ENCODE measurements at regions not wholly inside any gene's neighbourhood (a gene's known extent, or its start where the extent isn't known, plus 50 kb on each side); places are given as distances from the start of the nearest gene placed in this dataset.
A peak's percentile ranks its signal among the peaks of the same experiment; 100 is the strongest.
"Not testable (repeated sequence)": the region's sequence is repeated elsewhere in the genome, so short reads cannot be mapped to it uniquely, and the experiment has no call there.

DNA sequence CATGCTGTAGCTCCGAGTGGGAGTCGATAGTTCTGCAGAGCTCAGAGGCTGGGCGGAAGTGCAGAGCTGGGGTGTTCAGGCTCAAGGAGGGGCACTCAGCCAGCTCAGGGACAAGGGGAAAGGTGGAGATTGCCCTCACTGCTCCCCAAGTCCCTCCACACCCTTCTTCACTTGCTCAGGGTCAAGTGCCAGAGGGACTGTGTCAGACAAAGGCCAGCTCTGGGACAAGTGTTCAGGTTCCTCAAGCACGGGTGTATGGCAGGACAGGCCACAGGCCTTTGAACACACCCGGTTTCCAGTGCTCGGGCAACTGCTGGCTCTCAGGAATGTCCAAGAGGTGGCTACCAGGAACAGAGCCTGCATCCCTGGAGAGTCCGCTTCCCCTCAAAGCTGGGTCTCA lies 293.0 kb upstream of the PODXL start:
- in situ Hi-C loops (cut with MboI; ENCODE audit: low sequenced_read_pairs) = no loop called here
- no peaks in the 10 kb centered on the region for H3K27me3 ChIP-seq (ENCODE audit: low read depth)
- no peaks in the 10 kb centered on the region for H3K9me3 ChIP-seq
- DNase-seq (ENCODE audit: low spot score in 2 of 2) = no peak
- no peaks in the 10 kb centered on the region for H3K4me1 ChIP-seq
- H3K36me3 ChIP-seq (replicated peaks) = no peaks in the 10 kb centered on the region
- no peak overlapping the region for H3K4me3 ChIP-seq

DNA sequence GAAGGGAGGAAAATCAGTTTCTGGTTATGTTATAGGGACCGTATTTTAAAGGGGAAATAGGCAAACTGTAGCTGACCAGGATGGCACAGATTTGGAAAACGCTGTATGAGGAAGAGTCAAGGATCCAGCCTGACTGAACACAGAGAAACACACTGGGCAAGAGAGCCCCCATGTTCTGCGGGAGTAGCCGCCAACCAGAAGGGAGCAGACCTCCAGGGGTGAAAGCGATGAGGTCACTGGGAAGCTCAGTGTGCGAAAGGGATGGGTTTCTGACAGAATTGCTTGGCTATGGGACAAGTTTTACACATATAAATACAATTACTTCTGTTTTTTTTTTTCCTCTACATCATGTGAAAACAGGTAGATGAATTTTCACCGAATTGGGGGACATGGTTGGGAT lies 291.6 kb upstream of the PODXL start:
- in situ Hi-C loops (cut with MboI; ENCODE audit: low sequenced_read_pairs) = no loop called here
- no peaks in the 10 kb centered on the region for H3K27me3 ChIP-seq (ENCODE audit: low read depth)

DNA sequence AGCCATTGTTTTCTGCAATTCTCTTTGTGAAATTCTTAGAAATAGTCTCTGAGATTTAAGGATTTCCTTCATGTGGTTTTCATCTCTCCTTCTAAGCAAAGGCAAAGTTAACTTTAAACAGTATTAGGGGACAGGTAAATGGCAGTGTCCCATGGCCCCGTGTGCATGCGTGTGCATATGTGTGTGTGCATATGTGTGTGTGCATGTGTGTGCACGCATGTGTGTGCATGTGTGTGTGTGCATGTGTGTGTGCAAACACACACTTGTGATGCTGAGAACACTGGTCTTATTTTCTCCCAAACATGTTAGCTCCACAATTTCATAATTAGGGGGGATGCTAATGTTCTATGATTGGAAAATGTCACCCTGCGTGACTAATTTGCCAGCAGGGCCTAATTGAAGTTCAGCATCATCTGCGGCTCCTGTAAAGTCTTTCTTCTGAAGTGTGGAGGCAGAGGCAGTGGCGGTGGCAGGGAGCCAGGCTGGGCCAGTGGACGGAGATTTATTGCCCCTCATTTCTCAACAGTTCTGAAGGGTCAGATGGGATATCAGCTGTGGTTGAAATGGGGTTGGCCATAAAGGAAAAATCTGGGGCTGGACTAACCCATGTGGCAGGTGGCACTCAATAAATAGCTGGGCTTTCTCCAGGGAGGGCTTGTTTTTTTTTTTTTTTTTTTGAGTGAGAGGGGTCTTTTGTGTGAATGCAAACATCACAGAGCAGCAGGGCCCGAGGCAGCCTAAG lies 289.3 kb upstream of the PODXL start:
- H3K4me3 ChIP-seq = no peak overlapping the region
- no peaks in the 10 kb centered on the region for H3K9me3 ChIP-seq
- H3K4me1 ChIP-seq = no peaks in the 10 kb centered on the region
- H3K36me3 ChIP-seq (replicated peaks) = no peaks in the 10 kb centered on the region
- no peak for DNase-seq (ENCODE audit: low spot score in 2 of 2)
- in situ Hi-C loops (cut with MboI; ENCODE audit: low sequenced_read_pairs) = no loop called here
- H3K27me3 ChIP-seq (ENCODE audit: low read depth) = no peaks in the 10 kb centered on the region

More for the DNA sequence above, 291.6 kb upstream of the PODXL start:
- no peaks in the 10 kb centered on the region for H3K4me1 ChIP-seq
- no peak for DNase-seq (ENCODE audit: low spot score in 2 of 2)
- H3K9me3 ChIP-seq = no peaks in the 10 kb centered on the region
- H3K4me3 ChIP-seq = no peak overlapping the region
- no peaks in the 10 kb centered on the region for H3K36me3 ChIP-seq (replicated peaks)

DNA sequence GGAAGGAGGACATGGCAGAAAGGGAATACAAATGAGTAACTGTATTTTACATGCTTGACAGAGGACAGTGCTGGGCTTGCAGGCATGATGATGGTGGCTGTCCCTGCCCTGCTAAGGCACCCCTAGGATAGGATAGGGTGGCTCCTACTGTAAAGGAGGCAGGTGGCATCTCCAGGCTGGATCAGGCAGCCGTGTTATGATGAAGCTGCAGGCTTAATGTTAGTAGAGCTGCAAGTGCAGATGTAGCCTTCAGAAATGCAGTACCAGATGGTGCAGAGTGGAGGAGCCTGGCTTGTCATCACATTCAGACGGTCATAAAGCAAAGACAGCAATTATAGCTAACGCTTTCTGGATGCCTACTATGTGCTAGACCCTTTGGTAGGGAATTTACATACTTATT lies 287.9 kb upstream of the PODXL start:
- H3K36me3 ChIP-seq (replicated peaks) = no peaks in the 10 kb centered on the region
- H3K4me1 ChIP-seq = no peaks in the 10 kb centered on the region
- no peaks in the 10 kb centered on the region for H3K9me3 ChIP-seq
- in situ Hi-C loops (cut with MboI; ENCODE audit: low sequenced_read_pairs) = no loop called here
- no peak overlapping the region for H3K4me3 ChIP-seq
- H3K27me3 ChIP-seq (ENCODE audit: low read depth) = no peaks in the 10 kb centered on the region
- DNase-seq (ENCODE audit: low spot score in 2 of 2) = no peak

DNA sequence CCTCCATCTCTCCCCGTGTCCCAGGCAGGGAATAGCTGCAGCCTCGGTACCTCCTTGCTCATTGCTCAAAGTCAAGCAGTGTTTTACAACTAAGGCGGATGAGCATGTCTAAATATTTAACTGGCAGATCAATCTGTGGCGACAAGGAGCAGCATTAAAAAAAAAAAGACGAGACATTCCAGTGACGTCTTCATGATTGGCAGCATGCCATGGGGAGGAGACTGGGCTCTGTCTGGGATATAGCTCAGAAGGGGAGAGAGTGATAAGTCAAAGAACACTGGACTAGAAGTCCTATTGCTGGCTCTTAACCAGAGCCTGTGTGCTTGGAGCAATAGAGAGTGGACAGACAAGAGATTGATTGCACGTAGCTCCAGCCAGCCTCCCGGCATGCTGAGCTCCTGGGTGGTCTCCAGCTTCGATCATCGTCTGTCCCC lies 287.5 kb upstream of the PODXL start:
- no peaks in the 10 kb centered on the region for H3K4me1 ChIP-seq
- no peaks in the 10 kb centered on the region for H3K9me3 ChIP-seq
- no peak overlapping the region for H3K4me3 ChIP-seq
- no peaks in the 10 kb centered on the region; the same call in 1 of the 2 replicates for H3K27me3 ChIP-seq (ENCODE audit: low read depth)
- in situ Hi-C loops (cut with MboI; ENCODE audit: low sequenced_read_pairs) = no loop called here
- H3K36me3 ChIP-seq (replicated peaks) = no peaks in the 10 kb centered on the region
- DNase-seq (ENCODE audit: low spot score in 2 of 2) = no peak

DNA sequence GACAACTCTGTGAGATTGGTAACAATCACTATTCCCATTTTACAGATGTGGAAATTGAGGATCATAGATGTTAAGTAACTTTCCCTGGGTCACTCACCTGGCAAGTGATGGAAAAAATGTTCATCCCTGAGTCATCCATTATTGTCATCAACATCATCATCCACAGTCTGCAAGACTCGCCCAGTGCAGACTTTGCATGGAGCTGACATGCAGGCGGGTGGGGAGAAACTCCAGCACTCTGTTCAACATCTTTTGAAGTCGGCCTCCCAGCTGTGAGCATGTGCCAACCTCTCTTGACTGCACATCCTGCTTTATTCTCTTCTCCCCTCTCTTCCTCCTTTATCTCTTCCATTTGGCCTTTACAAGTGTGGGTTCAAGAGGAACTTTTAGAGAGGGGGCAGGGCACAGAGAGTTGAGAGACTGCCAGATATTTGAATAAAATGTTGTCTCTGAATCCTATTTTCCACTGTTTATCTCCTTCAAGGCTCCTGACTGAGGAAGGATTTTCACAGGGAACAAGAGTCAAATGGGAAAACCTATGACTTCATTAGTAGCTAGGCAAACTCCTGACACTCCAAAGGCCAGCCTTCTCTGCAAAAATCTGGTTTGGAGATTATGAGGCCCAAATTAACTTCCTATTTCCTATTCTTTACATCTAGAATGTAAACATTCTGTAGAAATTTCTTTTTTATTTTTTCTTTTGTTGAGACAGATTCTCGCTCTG lies 283.7 kb upstream of the PODXL start:
- in situ Hi-C loops (cut with MboI; ENCODE audit: low sequenced_read_pairs) = no loop called here
- no peaks in the 10 kb centered on the region for H3K4me1 ChIP-seq
- no peak overlapping the region for H3K4me3 ChIP-seq
- DNase-seq (ENCODE audit: low spot score in 2 of 2) = no peak
- H3K27me3 ChIP-seq (ENCODE audit: low read depth) = no peaks in the 10 kb centered on the region; the same call in 1 of the 2 replicates
- no peaks in the 10 kb centered on the region for H3K36me3 ChIP-seq (replicated peaks)
- no peaks in the 10 kb centered on the region for H3K9me3 ChIP-seq

GRCh38 chr7:131836733-131837132 lies 280.3 kb upstream of the PODXL start:
- Histone ChIP-seq H3K9me3 (no peaks in the 10 kb centered on the region), H3K27me3 (ENCODE audit: low read depth) (no peaks in the 10 kb centered on the region; the same call in 1 of the 2 replicates)
- in situ Hi-C loops (cut with MboI; ENCODE audit: low sequenced_read_pairs) = no loop called here

DNA sequence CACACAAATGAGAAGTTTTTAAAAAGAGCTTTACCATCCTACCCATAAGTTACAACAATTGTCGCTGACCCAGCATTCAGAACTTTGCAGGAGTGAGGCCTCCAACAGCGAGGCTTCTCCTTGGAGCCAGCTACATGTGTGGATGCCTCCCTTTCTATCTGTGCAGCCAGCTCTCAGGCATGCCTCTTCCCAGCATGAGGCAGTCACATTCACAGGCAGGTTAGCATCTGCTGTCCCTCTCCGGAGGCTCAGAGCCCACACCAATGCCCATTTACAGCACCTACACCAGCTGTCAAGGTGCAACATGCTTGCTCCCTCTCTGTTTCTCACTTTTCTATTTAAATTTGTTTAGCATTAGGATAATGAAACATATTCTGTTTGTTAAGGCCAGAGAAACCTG lies 278.7 kb upstream of the PODXL start:
- no peaks in the 10 kb centered on the region for H3K9me3 ChIP-seq
- no peak overlapping the region for H3K4me3 ChIP-seq
- H3K4me1 ChIP-seq = no peaks in the 10 kb centered on the region
- in situ Hi-C loops (cut with MboI; ENCODE audit: low sequenced_read_pairs) = no loop called here
- peaks cover 3% of the 10 kb centered on the region; the same call in 1 of the 2 replicates for H3K27me3 ChIP-seq (ENCODE audit: low read depth)
- DNase-seq (ENCODE audit: low spot score in 2 of 2) = no peak
- H3K36me3 ChIP-seq (replicated peaks) = no peaks in the 10 kb centered on the region

More at GRCh38 chr7:131836733-131837132, 280.3 kb upstream of the PODXL start:
- no peaks in the 10 kb centered on the region for H3K36me3 ChIP-seq (replicated peaks)
- H3K4me1 ChIP-seq = no peaks in the 10 kb centered on the region
- no peak overlapping the region for H3K4me3 ChIP-seq
- DNase-seq (ENCODE audit: low spot score in 2 of 2) = no peak

- DNase-seq (ENCODE audit: low spot score in 2 of 2) = no peak
- H3K27me3 ChIP-seq (ENCODE audit: low read depth) = peaks cover 6% of the 10 kb centered on the region; the same call in 1 of the 2 replicates
- no peaks in the 10 kb centered on the region for H3K36me3 ChIP-seq (replicated peaks)
- H3K9me3 ChIP-seq = no peaks in the 10 kb centered on the region
- H3K4me1 ChIP-seq = no peaks in the 10 kb centered on the region
- in situ Hi-C loops (cut with MboI; ENCODE audit: low sequenced_read_pairs) = no loop called here
- no peak overlapping the region for H3K4me3 ChIP-seq
These were observed 274.3 kb upstream of the PODXL start for GRCh38 chr7:131830681-131831080.

DNA sequence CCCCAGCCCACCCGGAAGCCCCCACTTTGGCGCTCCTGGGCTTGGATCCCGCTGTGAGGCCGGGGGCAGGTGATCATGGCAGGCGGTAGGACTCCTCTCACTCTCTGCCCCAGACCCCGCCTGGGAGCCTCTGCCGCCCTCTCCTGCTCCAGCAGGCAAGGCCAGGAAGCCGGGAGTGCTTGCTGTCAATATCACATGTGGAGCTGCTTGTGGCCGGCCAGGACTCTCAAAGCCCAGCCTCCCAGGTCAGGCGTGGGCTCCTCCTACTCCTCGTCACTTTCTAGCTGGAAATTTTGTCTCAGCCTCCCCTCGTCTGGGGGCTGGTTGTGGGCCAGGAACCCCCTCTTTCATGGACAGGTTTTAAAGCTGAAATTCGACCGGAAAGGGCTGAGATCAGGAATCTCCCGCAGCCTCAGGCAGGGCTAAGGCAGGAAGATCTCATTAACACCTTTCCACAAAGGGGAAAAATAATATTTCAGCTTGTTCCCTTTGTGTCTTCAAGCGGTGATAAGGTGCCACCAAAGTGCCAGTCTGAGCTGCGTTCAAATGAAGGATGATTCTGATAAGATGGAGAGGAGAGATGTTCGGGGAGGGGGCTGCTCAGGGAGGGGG lies 273.6 kb upstream of the PODXL start:
- no peak for DNase-seq (ENCODE audit: low spot score in 2 of 2)
- Histone ChIP-seq H3K9me3 (no peaks in the 10 kb centered on the region), H3K4me3 (no peak overlapping the region), H3K27me3 (ENCODE audit: low read depth) (peaks cover 6% of the 10 kb centered on the region; the same call in 1 of the 2 replicates), H3K4me1 (no peaks in the 10 kb centered on the region), H3K36me3 (replicated peaks) (no peaks in the 10 kb centered on the region)
- in situ Hi-C loops (cut with MboI; ENCODE audit: low sequenced_read_pairs) = no loop called here

DNA sequence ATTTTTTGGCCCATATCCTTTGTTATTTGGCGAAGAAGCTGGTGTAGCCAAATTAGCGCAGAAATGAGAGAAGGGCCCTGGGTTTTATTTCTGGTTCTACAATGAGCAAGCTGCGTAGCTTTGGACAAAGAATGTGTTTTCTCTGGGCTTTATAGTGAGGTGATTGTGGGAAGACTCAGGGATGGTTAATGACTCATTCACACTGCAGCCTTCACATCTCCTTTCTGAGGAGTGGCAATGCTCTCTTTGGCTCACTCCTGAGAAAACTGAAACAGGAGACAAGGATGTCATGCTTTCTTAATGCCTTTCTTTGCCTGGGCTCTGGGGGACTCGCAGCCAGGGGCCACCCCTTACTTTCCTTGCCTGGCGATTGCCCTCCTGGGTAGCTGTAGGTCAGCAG lies 271.0 kb upstream of the PODXL start:
- in situ Hi-C loops (cut with MboI; ENCODE audit: low sequenced_read_pairs) = no loop called here
- no peaks in the 10 kb centered on the region for H3K9me3 ChIP-seq
- no peaks in the 10 kb centered on the region for H3K4me1 ChIP-seq
- DNase-seq (ENCODE audit: low spot score in 2 of 2) = no peak
- no peak overlapping the region for H3K4me3 ChIP-seq
- H3K27me3 ChIP-seq (ENCODE audit: low read depth) = peaks cover 6% of the 10 kb centered on the region; the same call in 1 of the 2 replicates
- no peaks in the 10 kb centered on the region for H3K36me3 ChIP-seq (replicated peaks)

GRCh38 chr7:131826960-131827359 lies 270.5 kb upstream of the PODXL start:
- DNase-seq (ENCODE audit: low spot score in 2 of 2) = no peak
- peaks cover 6% of the 10 kb centered on the region; the same call in 1 of the 2 replicates for H3K27me3 ChIP-seq (ENCODE audit: low read depth)
- no peaks in the 10 kb centered on the region for H3K36me3 ChIP-seq (replicated peaks)
- H3K4me1 ChIP-seq = no peaks in the 10 kb centered on the region
- H3K9me3 ChIP-seq = no peaks in the 10 kb centered on the region
- in situ Hi-C loops (cut with MboI; ENCODE audit: low sequenced_read_pairs) = no loop called here
- H3K4me3 ChIP-seq = no peak overlapping the region

- H3K4me1 ChIP-seq; H3K27me3 ChIP-seq (ENCODE audit: low read depth); in situ Hi-C loops (cut with MboI; ENCODE audit: low sequenced_read_pairs); H3K4me3 ChIP-seq; DNase-seq (ENCODE audit: low spot score in 2 of 2); H3K9me3 ChIP-seq; H3K36me3 ChIP-seq (replicated peaks): not testable (repeated sequence)
These were observed 267.6 kb upstream of the PODXL start for GRCh38 chr7:131823961-131824440.

- H3K9me3 ChIP-seq = no peaks in the 10 kb centered on the region
- DNase-seq (ENCODE audit: low spot score in 2 of 2) = peak in 1 of 2 experiments; percentile 9
- H3K36me3 ChIP-seq (replicated peaks) = no peaks in the 10 kb centered on the region
- H3K27me3 ChIP-seq (ENCODE audit: low read depth) = peaks cover 5% of the 10 kb centered on the region; the same call in 1 of the 2 replicates
- in situ Hi-C loops (cut with MboI; ENCODE audit: low sequenced_read_pairs) = no loop called here
- H3K4me1 ChIP-seq = no peaks in the 10 kb centered on the region
- no peak overlapping the region for H3K4me3 ChIP-seq
These were observed 263.5 kb upstream of the PODXL start for GRCh38 chr7:131819891-131820290.
